OCI-M1 (cell line): ENCODE measurements at regions not wholly inside any gene's neighbourhood (a gene's known extent, or its start where the extent isn't known, plus 50 kb on each side); places are given as distances from the start of the nearest gene placed in this dataset.

Source experiments
- DNase-seq: peaks from one replicate; lab custom pipeline; 2025; lab: John Stamatoyannopoulos, UW

DNA sequence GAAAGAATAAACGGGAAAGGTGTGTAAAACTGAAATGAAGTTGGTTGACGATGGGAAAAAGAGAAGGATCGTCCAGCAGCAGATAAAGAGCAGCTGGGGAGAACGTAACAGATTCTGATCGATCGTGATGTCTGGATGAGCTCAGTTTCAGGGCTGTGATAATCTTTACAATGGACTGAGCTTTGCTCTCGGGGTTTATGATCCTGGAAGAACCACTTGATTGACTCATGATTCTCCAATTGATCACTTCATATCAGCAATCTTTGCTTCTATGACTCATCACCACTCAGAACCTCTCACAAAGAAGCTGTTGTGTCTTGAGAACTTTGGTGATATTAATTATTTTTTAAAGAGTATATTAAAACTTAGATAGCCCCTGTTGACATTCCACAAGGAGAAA is 690.7 kb downstream of the TUSC7 start:
- DNase-seq: no peak

DNA sequence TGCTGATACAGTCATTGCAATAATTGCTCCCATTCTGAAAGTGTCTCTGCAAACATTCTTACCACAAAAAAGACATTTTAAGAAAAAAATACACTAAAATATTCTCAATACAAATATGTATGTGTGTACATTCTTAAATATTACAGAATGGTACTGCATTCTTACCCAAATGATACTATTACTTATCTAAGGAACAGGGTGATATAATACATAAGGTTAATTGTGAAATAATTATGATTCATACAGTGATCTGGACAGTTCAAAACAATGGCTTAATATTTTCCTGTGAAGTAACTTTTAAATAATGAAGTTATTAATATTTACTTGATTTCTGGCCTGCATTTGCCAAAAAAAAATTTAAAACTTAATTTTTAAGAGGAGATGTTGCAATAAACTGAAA is 694.6 kb downstream of the TUSC7 start:
- no peak for DNase-seq

DNA sequence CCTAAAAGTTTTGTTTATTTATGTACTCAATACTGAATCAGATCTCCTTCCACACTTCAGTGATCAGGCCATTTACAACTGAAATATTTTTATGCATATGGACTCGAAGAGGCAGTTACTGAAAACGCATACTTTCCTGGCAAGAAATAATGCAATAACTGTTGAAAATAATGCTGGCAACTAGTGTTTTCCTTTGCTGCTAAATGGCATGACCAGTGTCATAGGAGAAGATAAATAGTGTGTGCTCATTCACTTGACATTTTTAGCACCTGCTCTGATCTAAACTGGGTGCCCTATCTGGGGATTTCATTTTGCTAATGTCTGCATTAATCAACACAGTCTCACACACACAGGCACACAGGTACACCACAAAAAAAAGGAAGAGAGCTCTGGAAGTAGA is 695.2 kb downstream of the TUSC7 start:
- no peak for DNase-seq

DNA sequence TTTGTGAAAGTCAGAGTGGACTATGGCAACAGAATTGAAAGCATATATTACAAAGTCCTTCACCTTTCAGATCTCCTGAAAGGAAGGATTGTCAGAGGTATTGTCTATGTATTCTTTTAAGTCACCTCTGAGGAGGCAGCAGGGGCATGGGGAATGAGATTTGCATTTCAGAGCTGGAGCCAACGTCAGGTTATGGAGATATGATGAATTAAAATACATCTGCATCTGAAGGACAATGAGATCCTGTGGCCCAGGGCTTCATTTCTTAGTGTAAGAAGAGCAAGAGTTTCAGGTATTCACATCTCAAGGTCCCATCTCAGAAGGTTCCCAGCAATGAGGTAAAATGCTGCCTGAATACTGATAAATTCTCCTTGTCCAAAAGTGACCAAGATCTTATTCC is 695.8 kb downstream of the TUSC7 start:
- no peak for DNase-seq

DNA sequence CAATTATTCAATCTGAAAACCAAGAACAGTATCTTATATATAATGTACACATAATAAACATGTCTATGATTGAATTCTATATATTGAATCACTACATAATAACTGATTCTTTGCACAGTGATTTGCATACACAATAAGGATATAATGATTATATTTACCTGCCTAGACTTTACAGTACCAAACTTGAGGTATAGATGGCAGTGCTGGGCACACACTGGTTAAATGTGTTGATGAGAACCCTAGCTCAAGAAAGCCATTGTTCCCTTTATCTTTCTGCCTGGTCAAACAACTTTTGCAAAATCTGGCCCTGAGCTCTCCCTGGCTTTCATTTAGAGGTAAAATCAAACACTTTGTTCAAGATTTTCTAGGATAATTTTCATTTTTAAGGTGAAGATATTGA is 697.7 kb downstream of the TUSC7 start:
- DNase-seq: peak; percentile 70

DNA sequence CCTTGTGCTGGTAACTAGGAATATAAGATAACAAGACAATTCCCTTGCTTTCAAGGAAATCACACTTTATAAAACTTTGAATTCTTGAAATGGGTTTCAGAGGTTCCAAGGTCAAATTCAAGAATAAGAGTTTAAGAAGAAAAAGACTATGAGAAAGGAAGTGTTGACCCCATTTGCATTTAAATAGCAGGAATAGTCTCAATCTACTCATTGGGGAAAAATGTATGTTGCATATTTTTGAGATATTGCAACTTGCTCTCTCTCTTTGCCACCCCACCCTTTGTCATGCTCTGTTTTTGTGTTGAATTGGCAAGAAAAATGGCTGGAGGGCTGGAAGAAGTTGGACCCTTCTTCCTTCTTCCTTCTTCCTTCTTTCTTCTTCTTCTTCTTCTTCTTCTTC is 699.2 kb downstream of the TUSC7 start:
- no peak for DNase-seq

DNA sequence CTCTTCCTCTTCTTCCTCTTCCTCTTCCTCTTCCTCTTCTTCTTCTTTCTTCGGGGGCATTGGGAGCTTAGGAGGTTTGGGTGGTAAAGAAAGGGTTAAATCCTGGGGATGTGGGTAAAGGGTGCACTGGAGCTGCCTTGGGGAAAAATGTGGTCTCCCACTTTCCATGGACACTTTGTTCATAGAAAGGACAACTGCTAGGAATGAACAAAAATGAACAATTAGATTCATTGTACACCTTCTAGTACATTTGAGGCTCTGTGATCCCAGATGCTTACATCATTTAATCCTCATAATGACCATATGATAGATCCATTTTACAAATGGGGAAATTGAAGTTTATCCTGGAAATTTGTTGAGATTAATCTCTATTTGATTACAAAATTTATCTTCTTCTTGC is 699.7 kb downstream of the TUSC7 start:
- DNase-seq: no peak

DNA sequence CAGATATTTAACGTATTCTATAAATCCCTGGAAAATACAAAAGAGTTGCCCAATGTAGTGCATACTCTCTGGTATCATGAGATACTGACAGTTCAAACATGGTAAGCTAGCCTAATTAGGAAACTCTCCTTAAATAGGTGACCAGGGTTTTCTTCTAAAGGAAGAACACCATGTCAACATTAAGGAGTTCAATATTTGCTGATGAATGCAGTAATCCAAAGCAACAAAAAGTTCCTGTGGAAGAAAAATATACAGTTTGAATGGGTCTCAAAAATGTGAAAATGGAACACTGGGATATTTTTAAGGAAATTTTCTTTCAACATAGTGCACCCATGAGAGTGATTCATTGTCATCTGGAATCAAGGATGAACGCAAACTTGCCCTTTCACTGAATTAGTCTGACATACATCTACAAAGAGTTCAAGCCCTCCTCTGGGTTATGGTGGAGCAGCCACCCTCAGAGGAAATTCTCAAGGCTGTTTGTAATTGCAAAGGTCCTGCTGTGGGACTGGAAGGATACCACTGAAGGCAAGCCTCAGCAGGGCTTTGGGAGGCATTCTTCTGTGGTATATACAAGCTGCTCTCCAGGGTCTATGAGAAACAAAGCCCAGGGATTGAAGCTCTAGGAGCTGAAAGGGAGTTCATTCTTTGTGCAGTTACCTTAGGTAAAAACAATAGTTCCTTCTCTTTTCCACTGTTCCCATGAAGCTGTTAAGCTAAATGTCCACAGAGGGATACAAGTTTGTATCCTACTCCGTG is 700.3 kb downstream of the TUSC7 start:
- no peak for DNase-seq

DNA sequence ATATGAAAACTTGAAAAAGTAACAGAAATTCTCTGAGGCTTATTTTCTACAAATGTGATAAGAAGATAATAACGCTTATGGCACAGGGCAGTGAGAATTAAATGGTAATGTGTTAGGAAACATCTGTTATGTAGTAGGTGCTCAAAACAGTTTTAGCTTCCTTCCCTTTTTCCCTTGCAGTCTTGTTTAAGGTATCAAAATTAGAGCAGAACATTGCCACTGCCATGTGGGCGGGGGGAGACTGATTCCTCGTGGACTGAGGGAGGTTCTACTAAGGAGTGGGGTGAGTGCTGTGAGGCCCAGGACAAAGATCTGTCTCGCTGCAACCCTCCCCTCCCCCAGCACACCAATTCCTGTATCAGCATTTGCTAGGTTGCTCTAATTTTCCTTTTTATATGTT is 702.4 kb downstream of the TUSC7 start:
- peak; percentile 31 for DNase-seq

DNA sequence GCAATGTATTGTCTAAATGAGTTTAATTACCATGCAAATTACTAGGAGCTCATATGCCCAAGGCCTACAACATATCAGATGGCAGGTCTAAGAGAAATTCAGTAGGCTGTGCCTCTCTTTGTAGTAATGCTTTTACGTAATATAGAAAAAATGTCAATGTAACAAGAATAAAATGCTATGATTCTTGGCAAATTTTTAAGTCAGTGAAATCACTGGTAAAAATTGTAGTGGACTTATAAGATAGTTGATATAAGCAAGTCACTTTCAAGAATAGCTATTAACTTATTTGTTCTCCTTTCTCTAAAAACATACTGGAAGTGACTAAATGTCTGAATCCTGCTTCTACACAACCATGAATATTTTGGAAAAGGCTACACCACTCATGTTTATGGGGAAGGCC is 707.8 kb downstream of the TUSC7 start:
- no peak for DNase-seq

DNA sequence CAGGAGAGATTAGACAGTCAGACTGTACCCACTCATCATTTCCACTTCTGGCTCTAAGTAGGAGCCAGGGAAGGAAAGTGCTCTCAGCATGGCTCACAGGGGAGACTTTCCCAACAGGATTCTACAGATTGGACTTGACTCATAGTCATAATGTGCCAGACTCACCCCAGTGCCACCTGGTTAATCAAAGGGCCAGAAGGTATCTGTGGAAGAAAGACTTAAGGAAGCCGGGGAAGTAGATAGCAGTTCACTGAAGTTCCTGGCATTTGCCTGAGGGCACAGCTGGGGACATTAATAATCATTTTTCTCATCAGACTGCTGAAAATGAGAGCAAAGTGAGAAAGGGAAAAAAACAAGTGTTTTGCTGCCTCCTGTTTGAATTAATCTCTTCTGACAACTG is 717.5 kb downstream of the TUSC7 start:
- no peak for DNase-seq

DNA sequence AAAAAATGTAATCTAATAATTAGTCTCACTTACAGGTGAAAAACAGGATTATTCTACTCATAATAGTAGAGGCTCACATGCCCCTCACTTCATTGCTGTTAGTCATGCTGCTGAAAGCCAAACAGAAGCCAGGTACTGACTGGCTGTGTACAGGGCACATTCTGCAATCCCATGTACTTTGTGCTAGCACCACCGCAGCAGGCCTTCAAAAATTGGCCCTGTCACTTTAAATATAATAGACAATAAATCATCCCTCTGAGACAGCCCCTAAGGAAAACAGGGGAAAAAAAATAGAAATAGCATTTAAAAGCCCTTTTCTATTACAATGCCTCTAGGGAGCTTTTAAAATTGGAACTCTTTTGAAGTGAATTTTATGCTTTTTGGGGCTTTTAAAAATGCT is 723.8 kb downstream of the TUSC7 start:
- no peak for DNase-seq

DNA sequence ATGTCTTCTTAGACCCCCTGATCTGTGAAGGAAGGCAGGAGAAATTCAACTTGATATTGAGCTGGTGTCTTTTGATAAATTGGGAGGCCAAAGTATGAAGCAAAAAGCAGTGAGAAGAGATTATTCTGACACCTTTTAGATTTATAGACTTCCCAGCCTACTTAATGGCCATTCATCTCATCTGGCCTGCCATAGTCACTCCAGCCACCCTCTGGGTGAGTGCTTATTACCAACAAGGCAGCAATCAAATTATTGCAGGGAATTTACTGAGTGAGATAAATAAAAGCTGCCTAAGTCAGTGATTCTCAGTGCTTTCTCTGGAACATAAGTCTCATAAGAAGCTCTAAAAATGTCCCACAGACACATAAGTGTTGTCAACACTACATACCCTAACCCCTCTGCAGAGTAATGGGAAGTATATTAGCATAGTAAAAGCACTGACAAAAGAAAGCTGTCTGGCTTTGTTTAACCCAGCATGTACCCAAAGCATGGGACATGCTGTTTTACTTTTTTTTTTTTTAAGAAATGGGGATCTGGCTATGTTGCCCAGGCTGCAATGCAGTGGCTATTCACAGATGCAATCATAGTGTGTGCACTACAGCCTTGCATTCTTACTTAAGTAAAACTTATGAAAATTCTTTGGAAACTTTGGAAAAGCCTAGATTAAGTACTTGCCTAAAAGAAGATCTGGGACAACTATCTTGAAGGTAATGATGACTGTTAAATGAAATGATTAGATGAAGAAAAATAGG is 725.3 kb downstream of the TUSC7 start:
- no peak for DNase-seq

DNA sequence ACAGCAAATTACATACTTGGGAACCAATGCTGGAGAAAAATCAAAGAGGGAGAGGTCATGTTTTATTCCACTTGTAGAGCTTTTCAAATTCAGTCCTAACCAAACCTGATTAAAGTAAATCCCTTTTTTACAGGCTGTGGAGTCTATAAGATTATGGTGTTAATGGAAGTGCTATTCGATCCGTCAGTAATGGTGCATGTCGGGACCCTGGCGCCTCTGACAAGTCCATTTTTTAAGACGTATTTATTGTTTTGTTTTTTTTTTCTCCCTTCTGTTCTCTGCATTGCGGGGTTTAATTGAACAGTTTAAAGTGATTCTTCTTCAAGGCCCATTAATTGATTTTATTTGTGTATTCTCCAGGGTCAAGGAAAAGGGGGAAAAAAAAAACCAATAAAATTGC is 725.9 kb downstream of the TUSC7 start:
- DNase-seq: no peak

DNA sequence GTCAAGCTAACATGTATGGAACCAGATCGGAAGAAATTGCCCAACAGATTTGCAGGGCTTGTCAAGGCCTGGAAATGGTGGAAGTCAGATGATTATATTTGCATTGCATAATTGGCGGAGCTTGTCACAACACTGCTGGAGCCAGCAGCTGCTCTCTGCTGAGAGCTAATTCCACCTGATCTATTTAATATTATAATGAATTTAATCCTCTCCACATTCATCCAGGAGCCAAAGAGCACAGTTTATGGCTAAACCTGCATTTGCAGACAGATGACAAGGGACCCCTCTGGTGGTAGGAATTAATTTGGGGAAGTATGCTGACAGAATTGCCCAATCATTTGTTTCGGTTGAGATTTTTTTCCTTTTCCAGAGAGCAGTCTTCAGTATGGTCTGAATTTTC is 730.2 kb downstream of the TUSC7 start:
- peak; percentile 66 for DNase-seq

DNA sequence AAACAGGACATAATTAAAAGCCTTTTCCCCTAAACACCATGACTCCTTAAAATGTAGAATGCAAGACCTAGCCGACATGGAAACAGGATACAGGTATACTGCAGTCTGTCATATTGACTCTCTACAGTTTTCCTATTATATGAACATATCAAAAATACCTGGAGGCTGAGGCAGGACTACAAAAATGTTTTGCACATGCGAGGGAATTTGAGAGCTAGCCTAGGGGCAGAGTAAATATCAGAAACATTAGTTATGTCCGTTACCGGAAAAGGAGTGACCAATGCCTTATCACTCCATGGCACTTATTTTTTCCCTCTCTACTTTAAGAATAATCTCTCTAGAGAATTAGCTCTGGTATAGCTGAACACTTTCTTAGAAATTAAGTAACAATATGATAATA is 732.3 kb downstream of the TUSC7 start:
- peak; percentile 29 for DNase-seq

DNA sequence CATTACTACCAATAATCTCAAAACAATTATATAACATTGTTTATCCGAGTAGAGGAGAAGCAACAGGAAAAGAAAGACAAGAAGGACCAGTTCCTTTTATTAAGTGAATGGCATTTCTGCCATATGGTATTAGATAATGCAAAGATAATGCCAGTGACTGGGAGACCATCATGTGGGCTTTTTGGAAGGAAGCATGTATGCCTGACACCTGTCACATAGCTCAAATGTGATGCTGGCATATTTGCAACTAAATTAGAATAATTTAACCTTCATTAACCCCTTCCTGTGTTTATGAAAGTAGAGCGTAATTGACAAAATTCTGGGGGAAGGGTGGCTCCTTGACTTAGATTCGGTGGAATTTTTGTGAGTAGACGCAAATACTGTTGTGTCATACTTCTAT is 733.0 kb downstream of the TUSC7 start:
- no peak for DNase-seq

DNA sequence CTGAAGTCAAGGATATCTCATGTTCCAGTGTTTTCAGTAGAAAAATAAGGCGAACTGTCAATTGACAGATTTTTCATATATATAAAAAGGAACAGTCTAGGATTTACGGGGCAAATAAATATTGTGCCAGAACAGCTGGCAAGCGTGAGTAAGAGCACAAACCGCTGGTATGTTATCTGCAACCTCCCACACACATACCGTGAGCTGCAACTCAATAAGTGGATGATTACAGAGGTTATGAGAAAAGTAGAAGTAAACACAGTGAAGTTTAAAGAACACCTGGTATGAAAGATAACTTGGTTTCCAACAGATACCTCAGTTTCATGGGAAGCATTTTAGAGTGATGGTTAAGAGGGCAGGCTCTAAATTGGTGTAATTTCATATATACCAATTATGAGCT is 733.4 kb downstream of the TUSC7 start:
- peak; percentile 90 for DNase-seq

DNA sequence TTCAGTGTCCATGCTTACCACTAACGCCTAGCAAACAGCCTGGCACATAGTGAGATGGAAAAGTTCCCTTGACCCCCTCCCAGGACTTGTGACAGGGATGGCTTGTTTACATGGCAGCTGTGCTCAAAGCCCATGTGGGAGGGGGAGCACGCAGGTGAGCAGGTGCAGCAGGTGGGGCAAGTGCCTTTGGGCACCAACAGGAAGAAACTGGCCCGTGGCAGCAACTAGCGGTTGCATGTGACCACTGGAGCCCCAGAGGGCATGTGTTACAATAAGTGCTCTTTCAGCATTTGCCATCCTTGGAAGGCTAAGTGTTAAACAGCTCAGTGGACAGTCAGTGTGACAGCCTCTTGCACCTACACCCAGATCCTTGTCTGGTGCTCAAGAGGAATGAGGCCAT is 734.6 kb downstream of the TUSC7 start:
- DNase-seq: no peak

DNA sequence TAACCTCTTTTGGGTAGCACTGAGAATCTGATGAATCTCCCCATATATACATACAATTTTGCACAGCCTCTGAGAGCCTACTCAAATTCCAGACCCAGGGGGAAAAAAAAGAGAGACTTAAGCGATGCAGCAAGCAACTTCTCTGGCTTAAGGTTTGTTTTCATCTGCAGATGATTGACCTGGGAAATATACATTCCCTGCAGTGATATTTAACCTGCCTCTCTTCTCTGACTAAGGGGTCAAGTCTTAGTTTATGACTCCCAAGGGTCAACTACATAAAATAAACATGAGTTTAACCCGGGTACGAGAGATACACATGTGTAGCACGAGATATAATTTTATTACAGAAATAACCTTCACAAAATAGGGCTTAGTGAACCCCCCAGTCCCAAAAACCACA is 737.8 kb downstream of the TUSC7 start:
- no peak for DNase-seq

DNA sequence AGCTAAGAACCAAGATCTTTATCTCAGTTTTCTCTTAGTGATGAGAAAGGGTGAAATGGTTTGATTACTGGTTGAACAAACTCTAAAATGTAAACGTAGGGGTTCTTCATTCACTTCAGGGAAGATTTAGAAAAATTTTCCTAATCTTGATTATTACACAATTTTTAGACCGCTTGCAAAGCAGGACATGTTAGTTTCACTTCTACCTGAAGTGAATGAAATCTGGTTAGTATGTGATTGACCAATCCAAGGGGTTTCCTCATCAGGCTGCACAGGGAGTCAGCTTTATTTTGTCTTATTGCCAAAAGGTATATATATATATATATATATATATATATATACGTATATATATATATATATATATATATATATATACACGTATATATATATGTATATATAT is 740.4 kb downstream of the TUSC7 start:
- no peak for DNase-seq

DNA sequence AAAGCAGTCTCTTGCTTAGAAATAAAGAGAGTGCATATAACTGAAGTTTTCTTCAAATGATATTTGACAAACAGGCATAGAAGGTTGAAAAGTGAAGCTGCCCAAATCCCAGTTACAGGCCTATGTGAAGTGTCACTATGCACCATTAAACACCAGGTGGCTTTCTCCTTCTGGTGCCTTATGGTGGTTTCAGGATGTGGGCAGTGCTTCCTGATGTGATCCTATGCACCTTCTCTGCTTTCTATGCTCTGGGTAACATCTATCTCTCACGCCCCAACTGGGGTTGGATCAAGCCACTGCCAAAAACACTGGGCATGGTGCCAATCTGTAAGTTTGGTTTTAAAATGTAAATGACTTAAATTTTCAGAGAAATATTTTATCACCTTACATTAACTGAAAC is 744.7 kb downstream of the TUSC7 start:
- peak; percentile 33 for DNase-seq

DNA sequence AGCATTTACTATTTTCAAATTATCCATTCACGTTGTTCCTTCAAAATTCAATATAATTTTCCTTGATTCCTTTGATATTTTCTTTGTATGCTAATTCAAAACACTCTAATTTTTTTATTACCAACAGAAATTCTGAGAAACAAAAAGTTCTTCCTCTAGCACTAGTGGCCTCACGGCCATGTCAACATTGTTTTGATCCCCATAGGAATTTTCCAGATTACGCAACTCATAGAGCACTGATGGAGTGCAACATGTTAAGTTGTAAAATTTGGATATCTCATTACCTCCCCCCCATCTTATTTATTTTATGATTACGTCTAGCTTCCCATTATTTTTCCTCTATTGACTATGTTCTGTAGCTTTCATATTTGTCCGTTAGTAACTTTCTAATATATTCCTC is 745.3 kb downstream of the TUSC7 start:
- DNase-seq: no peak

DNA sequence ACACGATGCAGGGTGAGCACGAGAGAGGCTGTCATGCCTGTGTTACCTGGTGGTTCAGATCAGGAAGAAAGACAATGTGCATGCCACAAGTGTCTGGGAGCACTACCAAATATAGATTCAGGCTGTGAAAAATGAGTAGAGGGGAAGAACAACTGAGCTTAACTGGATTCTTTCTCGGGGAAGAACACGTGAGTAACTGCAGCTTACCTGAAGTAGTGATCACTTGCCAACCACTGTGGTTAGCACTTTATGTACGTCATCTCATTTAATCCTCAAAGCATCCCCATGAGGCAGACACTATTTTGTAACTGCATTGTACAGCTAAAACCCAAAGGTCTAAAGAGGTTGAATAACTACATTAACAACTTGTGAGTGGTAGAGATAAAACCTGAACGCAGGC is 746.2 kb downstream of the TUSC7 start:
- no peak for DNase-seq
